AG04450 (cell line): ENCODE measurements at regions not wholly inside any gene's neighbourhood (a gene's known extent, or its start where the extent isn't known, plus 50 kb on each side); places are given as distances from the start of the nearest gene placed in this dataset.
"Not testable (repeated sequence)": the region's sequence is repeated elsewhere in the genome, so short reads cannot be mapped to it uniquely, and the experiment has no call there.

Source experiments
- CTCF ChIA-PET: fragments of 300-600, 350-600 bp; formaldehyde crosslinking; extraction: SDS; loops from one replicate; lab custom pipeline; 2022; ENCODE audit warnings: antibody characterized with exemption, inconsistent platforms; lab: Charles Lee
- POLR2A ChIA-PET: fragments of 350-600 bp; formaldehyde crosslinking; extraction: SDS; loops from one replicate; lab custom pipeline; 2021; ENCODE audit warnings: antibody characterized with exemption, inconsistent platforms; lab: Yijun Ruan, JAX
- DNase-seq: peaks from one replicate; pipeline ENCODE4 v3.0.0-alpha.2; 2011; ENCODE audit warnings: low read depth, low spot score
- H3K27ac ChIP-seq: one replicate; pipeline ENCODE4 v1.5.1; 2012; ENCODE audit warnings: low read depth, low read length, control low read depth
- H3K27me3 ChIP-seq: one replicate; pipeline ENCODE4 v1.6.0; 2012; ENCODE audit warnings: low read length; ENCODE audit not compliant: control insufficient read depth, insufficient read depth
- H3K4me3 ChIP-seq: 2 replicates; pipeline ENCODE4 v1.5.1; 2011; ENCODE audit warnings: mild to moderate bottlenecking, low read depth, low read length, control low read depth
- H3K9me3 ChIP-seq: 2 replicates; pipeline ENCODE4 v1.5.1; 2012; ENCODE audit warnings: low read length; ENCODE audit not compliant: control insufficient read depth, insufficient read depth
- TF ChIP-seq, protein P1 (sequence below): IDR thresholded peaks from 2 replicates; pipeline ENCODE4 v1.5.1; 2011; ENCODE audit warnings: low read depth, low read length, control low read depth, inconsistent platforms

DNA sequence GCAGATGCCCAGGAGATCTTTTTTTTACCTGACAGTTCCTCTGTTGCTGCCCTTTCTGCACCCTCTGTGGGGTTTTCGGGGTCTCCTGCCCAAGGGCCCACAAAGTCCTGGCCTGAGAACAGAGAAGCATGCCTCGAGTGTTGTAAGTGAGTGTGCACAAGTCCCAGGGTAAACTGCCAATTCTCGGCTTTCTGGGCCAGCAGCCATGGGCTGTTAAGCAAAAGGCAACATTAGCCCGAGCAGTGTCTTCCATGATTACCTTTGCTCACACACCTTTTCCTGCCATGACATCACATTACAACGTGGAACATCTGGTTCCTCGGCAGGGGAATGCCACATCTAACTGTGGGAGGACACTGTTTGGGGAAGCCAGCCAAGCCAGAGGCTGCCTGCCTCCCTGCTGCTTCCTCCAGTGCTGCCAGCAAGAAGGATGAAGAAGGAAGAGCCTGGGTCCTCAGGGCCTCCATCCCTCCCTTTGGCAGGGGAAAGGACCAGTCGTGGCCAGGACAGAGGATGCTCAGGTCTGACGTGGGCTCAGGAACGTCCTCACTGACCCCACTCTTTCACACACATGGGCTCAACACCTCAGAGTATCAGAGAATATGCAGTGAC lies 485.9 kb downstream of the OMA1 start:
- no peak overlapping the region for H3K27ac ChIP-seq
- no peak for DNase-seq
- ChIA-PET CTCF (no interaction called here), POLR2A (no interaction called here)
- no peak overlapping the region for H3K4me3 ChIP-seq
- TF ChIP-seq, protein P1, sequence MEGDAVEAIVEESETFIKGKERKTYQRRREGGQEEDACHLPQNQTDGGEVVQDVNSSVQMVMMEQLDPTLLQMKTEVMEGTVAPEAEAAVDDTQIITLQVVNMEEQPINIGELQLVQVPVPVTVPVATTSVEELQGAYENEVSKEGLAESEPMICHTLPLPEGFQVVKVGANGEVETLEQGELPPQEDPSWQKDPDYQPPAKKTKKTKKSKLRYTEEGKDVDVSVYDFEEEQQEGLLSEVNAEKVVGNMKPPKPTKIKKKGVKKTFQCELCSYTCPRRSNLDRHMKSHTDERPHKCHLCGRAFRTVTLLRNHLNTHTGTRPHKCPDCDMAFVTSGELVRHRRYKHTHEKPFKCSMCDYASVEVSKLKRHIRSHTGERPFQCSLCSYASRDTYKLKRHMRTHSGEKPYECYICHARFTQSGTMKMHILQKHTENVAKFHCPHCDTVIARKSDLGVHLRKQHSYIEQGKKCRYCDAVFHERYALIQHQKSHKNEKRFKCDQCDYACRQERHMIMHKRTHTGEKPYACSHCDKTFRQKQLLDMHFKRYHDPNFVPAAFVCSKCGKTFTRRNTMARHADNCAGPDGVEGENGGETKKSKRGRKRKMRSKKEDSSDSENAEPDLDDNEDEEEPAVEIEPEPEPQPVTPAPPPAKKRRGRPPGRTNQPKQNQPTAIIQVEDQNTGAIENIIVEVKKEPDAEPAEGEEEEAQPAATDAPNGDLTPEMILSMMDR = no peak
- no peaks in the 10 kb centered on the region for H3K27me3 ChIP-seq
- no peaks in the 10 kb centered on the region for H3K9me3 ChIP-seq

DNA sequence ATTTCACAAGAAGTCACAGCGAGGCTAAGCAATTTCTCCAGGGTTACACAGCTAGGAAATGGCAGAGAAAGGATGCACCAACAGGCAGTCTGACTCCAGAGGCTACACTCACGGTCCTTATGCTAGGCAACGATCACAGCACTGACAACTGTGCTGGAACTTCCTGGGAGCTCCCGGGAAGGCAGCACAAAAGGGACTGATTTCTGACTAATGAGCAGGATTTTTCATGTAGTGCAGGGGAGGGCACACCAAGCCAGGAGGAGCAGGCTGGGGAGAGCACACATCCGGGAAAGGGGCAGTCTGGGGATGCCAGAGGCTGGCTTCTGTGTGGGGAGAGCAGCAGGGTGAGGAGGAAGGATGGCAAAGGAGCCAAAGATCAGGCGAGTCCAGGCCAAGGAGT lies 486.7 kb downstream of the OMA1 start:
- Histone ChIP-seq H3K9me3 (no peaks in the 10 kb centered on the region), H3K4me3 (no peak overlapping the region), H3K27me3 (no peaks in the 10 kb centered on the region), H3K27ac (no peak overlapping the region)
- CTCF ChIA-PET = no interaction called here
- DNase-seq = no peak
- POLR2A ChIA-PET = no interaction called here
- TF ChIP-seq, protein P1 = no peak

DNA sequence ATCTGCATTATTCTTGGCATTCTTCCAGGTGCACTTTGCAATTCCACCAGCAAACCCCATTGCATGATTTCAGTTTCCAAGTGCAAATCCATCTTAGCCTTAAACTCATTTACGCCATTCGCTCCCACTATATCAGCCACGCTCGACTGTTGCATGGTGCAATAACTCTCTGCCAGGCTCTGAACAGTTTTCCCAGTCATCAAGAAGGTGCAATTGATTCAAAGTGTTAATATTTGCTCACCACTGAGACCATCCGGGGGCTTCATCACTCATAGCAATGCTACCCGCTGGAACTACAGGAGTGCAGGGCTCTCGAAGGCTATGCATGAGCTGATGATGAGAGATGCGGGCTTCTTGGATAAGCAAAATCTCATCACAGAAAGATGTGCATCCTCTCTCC lies 488.2 kb downstream of the OMA1 start:
- no peak for DNase-seq
- H3K4me3 ChIP-seq = no peak overlapping the region
- ChIA-PET CTCF (no interaction called here), POLR2A (no interaction called here)
- TF ChIP-seq, protein P1 = no peak
- H3K9me3 ChIP-seq = no peaks in the 10 kb centered on the region
- H3K27me3 ChIP-seq = no peaks in the 10 kb centered on the region
- no peak overlapping the region for H3K27ac ChIP-seq

DNA sequence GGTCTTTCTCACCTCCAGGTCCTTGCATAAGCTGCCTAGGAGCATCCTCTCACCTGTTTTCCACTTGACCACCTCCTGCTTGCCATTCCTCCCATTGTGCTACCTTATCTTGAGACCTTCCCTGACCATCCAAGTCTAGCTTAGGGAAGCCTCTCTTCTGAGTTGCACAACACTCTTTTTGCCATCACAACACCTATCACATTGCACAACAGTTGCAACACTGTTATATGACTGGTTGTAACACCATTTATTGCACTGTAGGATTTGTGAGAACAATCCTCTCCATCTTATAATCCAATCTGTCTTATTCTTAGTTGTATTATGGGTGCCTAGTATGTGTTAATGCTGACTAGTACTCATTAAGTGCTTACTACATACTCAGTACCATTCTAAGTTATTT lies 488.7 kb downstream of the OMA1 start:
- ChIA-PET CTCF (no interaction called here), POLR2A (interaction anchor here (0.5 kb wide), 1 partner anchor 140 kb away, joined by 3 read pairs; no protein-coding TSS in a partner anchor)
- Histone ChIP-seq H3K27ac (no peak overlapping the region), H3K27me3 (no peaks in the 10 kb centered on the region), H3K4me3 (no peak overlapping the region), H3K9me3 (no peaks in the 10 kb centered on the region)
- TF ChIP-seq, protein P1 = no peak
- DNase-seq = no peak

DNA sequence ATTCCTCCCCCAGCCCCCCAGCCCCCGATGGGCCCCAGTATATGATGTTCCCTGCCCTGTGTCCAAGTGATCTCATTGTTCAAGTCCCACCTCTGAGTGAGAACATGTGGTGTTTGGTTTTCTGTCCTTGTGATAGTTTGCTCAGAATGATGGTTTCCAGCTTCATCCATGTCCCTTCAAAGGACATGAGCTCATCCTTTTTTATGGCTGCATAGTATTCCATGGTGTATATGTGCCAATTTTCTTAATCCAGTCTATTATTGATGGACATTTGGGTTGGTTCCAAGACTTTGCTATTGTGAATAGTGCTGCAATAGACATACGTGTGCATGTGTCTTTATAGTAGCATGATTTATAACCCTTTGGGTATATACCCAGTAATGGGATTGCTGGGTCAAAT lies 495.3 kb downstream of the OMA1 start:
- H3K9me3 ChIP-seq, H3K4me3 ChIP-seq, H3K27ac ChIP-seq, DNase-seq, POLR2A ChIA-PET, H3K27me3 ChIP-seq, CTCF ChIA-PET: not testable (repeated sequence)
